NCI-H2227 (cell line): ENCODE measurements at regions not wholly inside any gene's neighbourhood (a gene's known extent, or its start where the extent isn't known, plus 50 kb on each side); places are given as distances from the start of the nearest gene placed in this dataset.

Source experiments
- DNase-seq: peaks from one replicate; lab custom pipeline; 2025; ENCODE audit not compliant: unreplicated experiment; lab: John Stamatoyannopoulos, UW

- DNase-seq = peak; percentile 52
These were observed 107.8 kb downstream of the SIK1 start for GRCh38 chr21:43318841-43319781.

DNA sequence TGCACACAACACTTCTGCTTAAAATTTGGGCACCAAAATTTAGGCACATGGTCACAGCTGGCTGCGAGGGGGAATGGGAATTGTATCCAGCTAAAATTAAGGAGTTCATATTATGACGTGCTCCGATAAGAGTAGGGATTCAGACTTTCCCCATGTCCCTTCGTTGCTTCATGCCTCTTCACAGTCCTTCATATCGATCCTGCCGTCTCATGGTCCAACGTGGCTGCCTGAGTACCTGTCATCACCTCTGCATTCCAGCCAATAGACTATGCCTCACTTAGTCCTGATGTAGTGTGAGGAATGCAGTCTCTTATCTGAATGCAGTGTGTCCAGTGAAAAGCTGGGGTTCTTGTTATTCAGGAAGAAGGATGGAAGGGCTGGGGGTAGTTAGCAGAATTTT, 108.6 kb downstream of the SIK1 start:
- DNase-seq = no peak

DNA sequence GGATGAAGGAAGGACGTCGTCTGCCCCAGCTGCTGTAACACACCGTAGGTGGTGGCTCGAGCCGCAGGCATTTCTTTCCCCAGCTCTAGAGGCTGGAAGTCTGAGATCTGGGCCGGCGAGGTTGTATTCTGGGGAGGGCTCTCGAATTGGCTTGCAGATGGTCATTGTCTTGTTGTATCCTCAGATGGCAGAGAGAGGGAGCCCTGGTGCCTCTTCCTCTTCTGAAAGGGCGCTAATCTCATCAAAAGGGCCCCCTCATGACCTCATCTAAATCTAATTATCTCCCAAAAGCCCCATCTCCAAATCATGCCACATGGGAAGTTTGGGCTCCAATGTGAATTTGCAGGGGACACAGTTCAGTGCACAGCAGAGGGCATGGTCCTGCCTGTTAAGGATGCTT, 109.0 kb downstream of the SIK1 start:
- no peak for DNase-seq

DNA sequence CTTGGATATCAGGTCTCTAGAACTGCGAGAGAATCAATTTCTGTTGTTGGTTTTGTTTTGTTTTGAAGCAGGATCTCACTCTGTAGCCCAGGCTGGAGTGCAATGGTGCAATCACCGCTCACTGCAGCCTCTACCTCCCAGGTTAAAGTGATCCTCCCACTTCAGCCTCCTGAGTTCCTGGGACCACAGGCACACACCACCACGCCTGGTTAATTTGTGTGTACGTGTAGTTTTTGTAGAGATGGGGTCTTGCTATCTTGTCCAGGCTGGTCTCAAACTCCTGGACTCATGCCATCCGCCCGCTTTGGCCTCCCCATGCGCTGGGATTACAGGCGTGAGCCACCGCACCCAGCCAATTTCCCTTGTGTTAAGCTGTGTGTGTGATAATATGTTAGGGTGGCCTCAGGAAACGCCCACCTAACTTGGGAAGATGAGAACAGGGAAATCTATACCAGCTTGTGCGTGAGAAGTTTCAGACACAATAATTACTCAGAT, 109.6 kb downstream of the SIK1 start:
- no peak for DNase-seq

DNA sequence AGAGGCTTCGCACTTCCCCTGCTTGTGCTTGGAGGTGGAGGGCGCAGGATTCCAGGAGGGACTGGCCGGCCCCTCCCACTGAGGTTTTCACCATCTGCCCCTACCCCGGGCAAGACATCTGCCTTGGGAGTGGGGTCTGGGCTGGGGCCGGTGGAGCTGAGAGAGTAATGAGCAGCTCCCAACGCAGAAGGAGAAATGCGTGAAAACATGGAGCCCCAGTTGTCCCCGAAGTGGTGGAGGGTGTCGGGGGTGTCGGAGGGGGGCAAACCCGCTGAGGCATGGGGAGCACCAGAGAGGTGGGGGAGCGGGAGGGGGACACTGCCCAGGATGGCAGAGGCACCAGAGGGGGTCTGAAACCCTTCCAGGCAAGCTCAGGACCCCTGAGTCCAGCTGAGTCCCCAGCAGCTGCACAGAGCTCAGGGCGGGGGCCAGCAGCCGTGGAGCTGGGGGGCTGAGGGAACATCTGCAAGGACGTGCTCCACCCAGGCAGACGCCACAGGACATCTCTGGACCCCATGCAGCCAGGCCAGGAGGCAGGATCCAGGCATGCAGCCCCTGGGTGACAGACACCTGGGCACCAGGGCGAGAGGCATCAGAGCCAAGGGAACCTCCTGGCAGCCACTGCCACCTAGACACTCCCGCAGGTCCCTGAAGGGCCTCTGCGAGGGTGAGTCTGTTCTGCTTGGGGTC, 110.6 kb downstream of the SIK1 start:
- DNase-seq = no peak

- no peak for DNase-seq
These were observed 111.4 kb downstream of the SIK1 start for GRCh38 chr21:43315244-43316137.

DNA sequence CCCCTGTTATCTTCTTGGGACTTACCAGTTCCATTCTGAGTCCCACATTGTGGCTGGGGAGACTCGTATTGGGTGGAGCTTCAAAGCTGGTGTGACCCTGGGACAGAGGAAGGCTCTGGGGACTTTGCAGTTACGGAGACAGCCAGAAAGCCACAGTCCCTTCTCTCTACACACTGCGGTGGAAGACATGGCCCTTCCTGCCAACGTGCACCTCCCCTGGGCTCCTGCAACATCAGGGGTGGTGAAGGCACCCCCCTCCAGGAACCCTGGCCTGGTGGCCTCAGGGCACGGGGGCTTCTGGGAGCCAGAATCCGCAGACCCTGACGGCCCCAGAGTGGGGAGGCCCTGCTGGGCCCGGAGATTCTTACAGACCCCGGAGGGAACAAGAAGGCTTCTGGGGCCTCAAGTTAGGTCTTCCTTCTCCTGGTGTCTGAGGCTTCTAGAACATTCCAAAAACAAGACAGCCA, 113.0 kb downstream of the SIK1 start:
- DNase-seq = no peak

DNA sequence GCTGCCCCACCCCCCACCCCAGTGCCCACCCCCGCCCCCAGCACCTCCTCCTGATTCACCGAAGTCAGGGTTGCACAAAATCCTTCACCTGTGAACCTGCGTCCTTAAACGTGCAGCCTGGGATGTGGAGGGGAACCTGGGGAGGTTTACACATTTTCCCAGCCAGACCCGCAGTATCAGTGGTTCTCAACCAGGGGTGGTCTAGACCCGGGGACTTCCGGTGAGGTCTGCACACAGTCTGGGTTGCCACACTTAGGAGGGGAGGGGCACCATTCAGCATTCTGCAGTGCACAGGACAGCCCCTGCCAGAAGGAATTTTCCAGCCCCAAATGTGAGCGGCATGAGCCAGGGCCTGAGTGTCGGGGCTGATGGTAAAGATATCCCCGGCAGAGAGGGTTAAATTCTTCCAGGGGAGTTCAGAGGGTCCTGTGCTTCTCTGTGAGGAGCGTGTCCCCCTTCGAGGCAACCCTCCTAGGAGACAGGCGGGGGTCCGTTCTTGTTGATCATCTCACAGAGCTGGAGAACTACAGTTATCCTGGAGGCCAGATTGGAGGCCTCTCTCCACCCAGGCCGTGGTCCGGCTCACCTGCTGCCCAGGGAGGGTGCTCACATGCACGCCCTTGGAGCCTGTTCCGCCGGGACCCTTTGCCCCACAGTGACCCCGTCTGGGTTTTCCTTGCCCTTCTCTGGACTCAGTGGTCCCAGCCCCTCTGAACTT, 113.6 kb downstream of the SIK1 start:
- DNase-seq = no peak

DNA sequence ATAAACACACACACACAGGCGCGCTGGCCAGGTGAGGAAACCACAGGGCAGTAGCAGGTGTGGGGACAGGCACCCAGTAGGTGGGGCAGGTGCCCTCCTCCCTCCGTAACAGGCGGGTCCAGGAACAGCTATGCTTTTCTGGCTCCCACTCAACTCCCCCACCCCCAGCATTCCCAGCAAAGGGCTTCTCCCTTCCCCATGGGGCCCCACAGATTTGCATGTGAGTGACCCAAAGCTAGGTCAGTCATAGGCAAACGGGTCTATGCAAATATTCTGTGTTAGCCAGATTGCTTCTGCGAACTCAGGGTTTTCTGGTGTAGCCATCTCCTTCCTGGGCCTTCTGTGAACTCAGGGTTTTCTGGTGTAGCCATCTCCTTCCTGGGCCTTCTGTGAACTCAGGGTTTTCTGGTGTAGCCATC, 114.2 kb downstream of the SIK1 start:
- no peak for DNase-seq

DNA sequence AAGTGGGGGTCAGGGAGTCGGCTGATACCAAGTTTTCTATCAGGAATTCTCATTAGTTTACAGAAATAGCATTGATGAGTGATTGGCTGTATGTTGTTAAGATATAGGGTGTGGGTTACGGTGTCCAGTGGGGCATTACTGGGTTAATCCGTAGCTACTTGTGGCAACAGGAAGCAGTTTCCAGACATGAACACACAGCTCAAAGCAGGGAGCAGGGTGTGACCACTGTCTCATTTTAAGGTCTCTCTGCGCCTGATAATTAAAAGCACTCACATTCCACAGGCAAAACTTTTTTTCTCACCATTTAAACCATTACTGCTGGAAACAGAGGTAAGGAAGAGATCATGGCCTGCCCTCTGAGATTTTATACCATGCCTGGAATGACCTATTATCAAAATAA, 114.9 kb downstream of the SIK1 start:
- no peak for DNase-seq

DNA sequence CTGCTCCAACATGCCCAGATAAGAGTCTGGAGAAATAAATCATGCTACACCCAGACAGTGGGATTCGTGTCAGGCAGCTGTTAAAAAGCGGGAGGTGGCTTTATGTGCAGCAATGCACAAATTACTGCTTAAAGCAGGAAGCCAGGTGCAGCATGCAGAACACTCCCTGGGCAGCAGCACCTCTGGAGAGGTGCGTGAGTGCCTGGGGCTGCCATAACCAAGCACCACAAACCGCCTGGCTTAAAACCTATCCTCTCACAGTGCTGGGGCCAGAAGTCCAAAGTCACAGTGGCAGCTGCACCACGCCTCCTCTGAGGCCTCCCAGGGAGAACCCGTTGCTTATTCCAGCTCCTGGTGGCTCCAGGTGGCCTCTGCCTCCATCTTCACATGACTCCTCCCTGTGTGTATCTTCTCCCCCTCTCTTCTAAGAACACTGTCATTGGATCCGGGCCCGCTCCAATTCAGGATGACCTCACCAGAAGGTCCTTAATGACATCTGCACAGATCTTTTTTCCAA, 115.6 kb downstream of the SIK1 start:
- peak; percentile 34 for DNase-seq

DNA sequence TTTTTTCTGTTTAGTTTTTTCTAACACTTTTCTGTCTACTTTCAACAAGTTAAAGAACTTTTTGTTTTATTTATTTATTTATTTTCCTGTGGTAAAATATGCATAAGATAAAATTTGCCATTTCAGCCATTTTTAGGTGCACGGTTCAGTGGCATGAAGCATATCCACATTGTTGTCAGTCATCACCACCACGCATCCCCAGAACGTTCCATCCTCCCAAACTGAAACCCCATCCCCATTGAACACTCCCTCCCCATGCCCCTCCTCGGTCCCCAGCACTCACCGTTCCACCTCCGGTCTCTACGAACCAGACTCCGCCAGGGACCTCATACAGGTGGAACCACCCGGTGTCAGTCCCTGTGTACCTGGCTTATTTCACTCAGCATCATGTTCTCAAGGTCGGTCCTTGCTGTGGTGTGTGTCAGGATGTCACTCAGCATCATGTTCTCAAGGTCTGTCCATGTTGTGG, 118.1 kb downstream of the SIK1 start:
- DNase-seq = no peak

GRCh38 chr21:43308101-43308814, 118.7 kb downstream of the SIK1 start:
- no peak for DNase-seq

GRCh38 chr21:43307677-43308070, 119.3 kb downstream of the SIK1 start:
- no peak for DNase-seq

DNA sequence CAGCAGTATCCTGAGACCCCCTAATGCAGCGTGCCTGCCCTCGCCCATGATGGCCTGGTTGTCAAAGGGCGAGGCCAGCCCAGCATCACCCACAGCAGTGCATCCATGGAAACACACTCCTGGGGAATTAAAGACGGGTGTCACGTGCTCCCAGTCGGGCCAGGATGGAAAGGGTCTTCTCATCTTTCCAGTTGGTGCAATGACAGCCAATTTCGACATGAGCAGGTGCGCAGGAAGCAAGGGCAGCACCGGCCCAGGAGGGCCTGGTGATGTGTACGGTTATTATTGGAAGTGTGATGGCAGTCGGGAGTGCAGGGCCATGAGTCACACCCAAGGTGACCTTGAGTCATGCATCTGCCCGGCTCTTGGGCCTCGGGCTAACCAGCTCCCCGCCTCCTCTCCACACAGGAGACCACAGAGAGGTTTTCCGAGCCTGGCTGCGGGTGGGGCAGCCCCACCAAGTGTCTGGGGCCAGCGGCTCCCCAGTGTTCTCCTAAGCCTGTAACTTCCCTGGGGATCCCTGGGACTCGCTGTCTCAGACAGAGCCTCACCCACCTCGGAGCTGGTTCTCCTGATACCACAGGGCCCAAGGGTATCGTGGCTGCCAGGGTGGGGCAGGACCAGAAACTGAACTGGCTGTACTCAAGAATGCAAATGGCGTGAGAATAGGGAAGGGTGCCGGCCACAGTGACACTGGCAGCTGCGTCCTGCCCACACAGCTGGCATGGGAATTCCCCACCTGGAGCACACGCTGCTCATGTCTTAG, 119.8 kb downstream of the SIK1 start:
- DNase-seq = no peak

DNA sequence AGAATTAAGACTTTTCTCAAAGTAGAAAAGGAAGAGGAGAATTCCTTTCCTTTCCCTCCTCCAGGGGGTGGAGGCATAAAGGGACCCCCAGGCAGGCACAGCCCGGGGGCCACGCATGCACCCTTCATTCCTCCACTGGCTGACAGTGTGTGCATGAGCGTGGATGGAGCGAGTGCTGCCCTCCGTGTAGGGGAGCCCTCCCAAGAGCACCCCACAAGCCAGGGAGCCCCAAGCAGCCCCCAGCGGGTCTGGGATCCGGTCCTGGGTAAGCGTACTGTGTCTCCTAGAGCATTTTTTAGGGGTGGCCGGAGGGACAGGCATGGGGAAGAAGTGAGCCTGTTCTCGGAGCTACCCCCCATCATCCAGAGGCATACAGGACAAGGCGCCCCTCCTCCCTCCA, 120.5 kb downstream of the SIK1 start:
- DNase-seq = no peak

- DNase-seq = no peak
These were observed 121.1 kb downstream of the SIK1 start for GRCh38 chr21:43305811-43306311.

GRCh38 chr21:43305336-43305665, 121.6 kb downstream of the SIK1 start:
- DNase-seq = no peak
